Common myeloid progenitor, CD34-positive (primary cell): ENCODE measurements at regions not wholly inside any gene's neighbourhood (a gene's known extent, or its start where the extent isn't known, plus 50 kb on each side); places are given as distances from the start of the nearest gene placed in this dataset.

Experiments
- CTCF ChIA-PET: fragments of 350-600 bp; sonication (Branson Sonifier 250); formaldehyde crosslinking; loops from one replicate; lab custom pipeline; 2021; ENCODE audit warnings: antibody characterized with exemption; lab: Charles Lee
- POLR2A ChIA-PET: fragments of 350-600 bp; sonication (Branson Sonifier 250); formaldehyde crosslinking; loops from one replicate; lab custom pipeline; 2021; ENCODE audit warnings: antibody characterized with exemption; lab: Charles Lee
- DNase-seq, 3 donors: peaks; one replicate each; pipeline versions ENCODE4 v3.0.0 to v3.0.0-alpha.2; 2013
- H3K27ac ChIP-seq, 2 experiments: 1 replicate in 1 of 2; 2 replicates in 1 of 2; pipeline ENCODE4 v1.7.0; 2013; ENCODE audit warnings: inconsistent platforms in 2 of 2, low read length in 2 of 2, mild to moderate bottlenecking in 2 of 2, low read depth in 1 of 2, moderate library complexity in 1 of 2; ENCODE audit not compliant: severe bottlenecking in 2 of 2, insufficient read depth in 1 of 2, poor library complexity in 1 of 2
- H3K27me3 ChIP-seq, 5 experiments: replicated peaks in 2 of 5; 1 replicate in 3 of 5; 2 replicates in 2 of 5; pipeline versions ENCODE4 v1.6.1 to v1.7.0; 2013; ENCODE audit warnings: low read length in 4 of 5, mild to moderate bottlenecking in 2 of 5, moderate library complexity in 2 of 5, inconsistent platforms in 1 of 5; ENCODE audit not compliant: insufficient read depth in 5 of 5, control insufficient read depth in 4 of 5
- H3K36me3 ChIP-seq, 4 experiments: 1 replicate in 2 of 4; 2 replicates in 2 of 4; pipeline versions ENCODE4 v1.6.1 to v1.7.0; 2013; ENCODE audit warnings: low read length in 3 of 4, control low read depth in 1 of 4, mild to moderate bottlenecking in 1 of 4; ENCODE audit not compliant: control insufficient read depth in 4 of 4, insufficient read depth in 4 of 4
- H3K4me1 ChIP-seq, 4 experiments: 1 replicate in 3 of 4; 2 replicates in 1 of 4; pipeline versions ENCODE4 v1.6.1 to v1.7.1; 2013; ENCODE audit warnings: low read length in 3 of 4, mild to moderate bottlenecking in 3 of 4, control low read depth in 1 of 4, inconsistent platforms in 1 of 4, moderate library complexity in 1 of 4; ENCODE audit not compliant: control insufficient read depth in 4 of 4, insufficient read depth in 4 of 4; ENCODE audit errors: control extremely low read depth in 1 of 4
- H3K4me3 ChIP-seq, 7 experiments: 1 replicate in 4 of 7; 2 replicates in 3 of 7; pipeline versions ENCODE4 v1.5.1 to v1.7.0; 2013; ENCODE audit warnings: mild to moderate bottlenecking in 7 of 7, low read length in 6 of 7, moderate library complexity in 6 of 7, inconsistent platforms in 2 of 7, low read depth in 2 of 7, control low read depth in 1 of 7; ENCODE audit not compliant: insufficient read depth in 4 of 7, control insufficient read depth in 1 of 7; ENCODE audit errors: extremely low read depth in 1 of 7
- H3K9me3 ChIP-seq, 5 experiments: 1 replicate in 4 of 5; 2 replicates in 1 of 5; pipeline versions ENCODE4 v1.6.1 to v1.7.1; 2013; ENCODE audit warnings: low read length in 4 of 5, mild to moderate bottlenecking in 2 of 5, inconsistent platforms in 1 of 5, low read depth in 1 of 5, moderate library complexity in 1 of 5; ENCODE audit not compliant: control insufficient read depth in 4 of 5, insufficient read depth in 2 of 5; ENCODE audit errors: control extremely low read depth in 1 of 5
- WGBS: methylation state at CpG from one replicate; pipeline ENCODE4 v1.1.5; 2013; ENCODE audit not compliant: insufficient coverage; 5-methylcytosine and 5-hydroxymethylcytosine counted together

DNA sequence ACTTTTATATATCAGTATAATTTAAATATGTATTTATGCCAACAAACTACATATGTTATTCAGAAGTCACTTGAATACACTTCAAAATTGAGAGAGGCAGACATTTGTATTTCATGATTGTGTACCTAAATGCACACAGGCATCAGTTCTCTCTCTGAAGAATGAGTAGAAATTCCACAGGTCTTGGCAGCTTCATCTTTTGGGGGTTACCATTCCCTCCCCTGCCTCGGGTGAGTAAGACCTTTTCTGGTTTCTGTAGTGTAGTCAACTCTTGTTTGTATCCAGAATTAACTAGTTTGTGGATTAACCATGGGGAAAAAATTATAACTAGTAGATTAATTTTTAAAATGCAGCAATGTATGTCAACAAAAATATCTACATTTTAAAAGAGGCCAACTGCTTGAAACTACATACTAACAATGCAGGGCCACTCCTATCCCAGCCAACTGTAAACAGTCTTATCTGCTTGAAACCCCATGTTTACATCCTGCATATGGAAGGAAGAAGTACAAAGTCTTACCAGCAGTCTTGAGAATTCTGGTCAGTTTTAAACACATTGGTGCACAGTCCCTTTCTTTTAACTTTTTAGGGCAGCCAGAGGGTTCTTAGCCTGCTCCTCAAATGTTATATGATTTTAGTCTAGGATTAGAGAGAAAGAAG is 339.6 kb upstream of the KIF2A start:
- Histone ChIP-seq H3K4me1 (no peaks in the 10 kb centered on the region), H3K27me3 (peaks cover 0 to 7% (median 0%) of the 10 kb centered on the region in 5 experiments), H3K27ac (no peak overlapping the region), H3K4me3 (no peak overlapping the region), H3K36me3 (no peaks in the 10 kb centered on the region), H3K9me3 (peaks cover 0 to 2% (median 0%) of the 10 kb centered on the region in 5 experiments)
- ChIA-PET CTCF (no interaction called here), POLR2A (no interaction called here)
- no CpG with 5 or more reads among the region's 1 CpG for WGBS
- DNase-seq: peak in 1 of 3 donors; percentile 5

GRCh38 chr5:61966997-61967396 is 339.0 kb upstream of the KIF2A start:
- no peaks in the 10 kb centered on the region for H3K36me3 ChIP-seq
- peaks cover 0 to 7% (median 0%) of the 10 kb centered on the region in 5 experiments for H3K27me3 ChIP-seq
- no peak overlapping the region for H3K27ac ChIP-seq
- H3K9me3 ChIP-seq: peaks cover 0 to 2% (median 0%) of the 10 kb centered on the region in 5 experiments
- DNase-seq: peak in 1 of 3 donors; percentile 1
- ChIA-PET POLR2A (no interaction called here), CTCF (no interaction called here)
- WGBS: 76% methylated on average over 5 of the region's 8 CpGs
- H3K4me1 ChIP-seq: no peaks in the 10 kb centered on the region
- no peak overlapping the region for H3K4me3 ChIP-seq

DNA sequence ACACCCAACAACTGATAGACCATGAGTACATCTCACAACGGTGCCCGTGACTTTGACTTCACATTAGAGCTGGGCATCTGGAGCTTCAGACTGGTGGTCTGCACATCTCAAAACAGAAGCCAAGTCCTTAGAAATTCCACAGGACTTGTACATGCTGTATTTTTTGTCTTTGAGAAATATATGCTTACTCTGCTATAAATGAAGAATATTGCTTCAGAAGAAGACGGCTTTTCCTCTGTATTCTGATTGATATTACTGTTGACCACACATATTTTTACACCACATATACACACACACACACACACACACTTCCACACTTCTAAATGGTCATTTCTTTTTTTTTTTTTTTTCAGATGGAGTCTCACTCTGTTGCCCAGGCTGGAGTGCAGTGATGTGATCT is 338.3 kb upstream of the KIF2A start:
- DNase-seq: no peak
- Histone ChIP-seq H3K27ac (no peak overlapping the region), H3K36me3 (no peaks in the 10 kb centered on the region), H3K9me3 (no peaks in the 10 kb centered on the region), H3K4me3 (no peak overlapping the region), H3K27me3 (peaks cover 0 to 7% (median 0%) of the 10 kb centered on the region in 5 experiments), H3K4me1 (no peaks in the 10 kb centered on the region)
- CTCF ChIA-PET: no interaction called here
- WGBS: no CpG with 5 or more reads among the region's 3 CpGs
- POLR2A ChIA-PET: no interaction called here

- no peaks in the 10 kb centered on the region for H3K9me3 ChIP-seq
- no peak overlapping the region for H3K4me3 ChIP-seq
- H3K36me3 ChIP-seq: no peaks in the 10 kb centered on the region
- CTCF ChIA-PET: interaction anchor here (1.0 kb wide), 1 partner anchor 17 kb away, joined by 3 read pairs; no protein-coding TSS in a partner anchor
- peaks cover 0 to 7% (median 0%) of the 10 kb centered on the region in 5 experiments for H3K27me3 ChIP-seq
- H3K4me1 ChIP-seq: no peaks in the 10 kb centered on the region
- no CpG with 5 or more reads among the region's 2 CpGs for WGBS
- DNase-seq: no peak
- H3K27ac ChIP-seq: no peak overlapping the region
- POLR2A ChIA-PET: no interaction called here
Measured at GRCh38 chr5:61969347-61969746, 336.7 kb upstream of the KIF2A start.

DNA sequence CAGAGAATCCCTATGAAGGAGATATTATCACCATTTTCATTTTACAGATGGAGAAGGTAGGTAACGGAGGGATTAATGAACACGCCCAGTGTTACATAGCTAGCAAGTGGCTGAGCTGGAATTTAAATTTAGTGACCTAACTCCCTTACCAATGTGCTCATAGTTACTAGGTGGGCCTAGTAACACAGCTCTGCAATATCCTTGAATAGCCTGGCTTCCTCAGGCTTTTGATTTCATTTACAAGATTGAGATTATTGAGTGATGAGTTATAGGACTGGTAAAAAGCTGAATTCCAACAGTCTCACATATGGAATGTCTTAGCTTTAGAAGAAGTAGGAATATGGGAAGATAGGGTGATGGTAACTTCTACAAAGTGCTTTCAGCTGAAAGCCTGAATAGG is 336.3 kb upstream of the KIF2A start:
- no peaks in the 10 kb centered on the region for H3K36me3 ChIP-seq
- H3K4me3 ChIP-seq: no peak overlapping the region
- peaks cover 0 to 5% (median 0%) of the 10 kb centered on the region in 5 experiments for H3K27me3 ChIP-seq
- no peaks in the 10 kb centered on the region for H3K4me1 ChIP-seq
- H3K9me3 ChIP-seq: no peaks in the 10 kb centered on the region
- ChIA-PET CTCF (interaction anchor here (1.0 kb wide), 1 partner anchor 17 kb away, joined by 3 read pairs; no protein-coding TSS in a partner anchor), POLR2A (no interaction called here)
- no peak overlapping the region for H3K27ac ChIP-seq
- 100% methylated on average over 1 of the region's 2 CpGs for WGBS
- DNase-seq: no peak

GRCh38 chr5:61970218-61970617 is 335.8 kb upstream of the KIF2A start:
- no peaks in the 10 kb centered on the region for H3K4me1 ChIP-seq
- CTCF ChIA-PET: no interaction called here
- no peak overlapping the region for H3K4me3 ChIP-seq
- peaks cover 0 to 5% (median 0%) of the 10 kb centered on the region in 5 experiments for H3K27me3 ChIP-seq
- DNase-seq: no peak
- H3K27ac ChIP-seq: no peak overlapping the region
- H3K36me3 ChIP-seq: no peaks in the 10 kb centered on the region
- POLR2A ChIA-PET: no interaction called here
- 90% methylated on average over 4 of the region's 7 CpGs for WGBS
- no peaks in the 10 kb centered on the region for H3K9me3 ChIP-seq

- ChIA-PET POLR2A (no interaction called here), CTCF (no interaction called here)
- no peak for DNase-seq
- Histone ChIP-seq H3K9me3 (no peaks in the 10 kb centered on the region), H3K4me3 (no peak overlapping the region), H3K4me1 (no peaks in the 10 kb centered on the region), H3K36me3 (no peaks in the 10 kb centered on the region), H3K27me3 (peaks cover 0 to under 1% (median 0%) of the 10 kb centered on the region in 5 experiments), H3K27ac (no peak overlapping the region)
- WGBS: 98% methylated on average over 6 of the region's 6 CpGs
Measured at GRCh38 chr5:61974680-61975079, 331.3 kb upstream of the KIF2A start.
